GM18519 (cell line): ENCODE measurements at regions not wholly inside any gene's neighbourhood (a gene's known extent, or its start where the extent isn't known, plus 50 kb on each side); places are given as distances from the start of the nearest gene placed in this dataset.
"Not testable (repeated sequence)": the region's sequence is repeated elsewhere in the genome, so short reads cannot be mapped to it uniquely, and the experiment has no call there.

Experiments used
- ATAC-seq: cut with Tn5 transposase; IDR thresholded peaks from one replicate; pipeline ENCODE4 v1.9.1; 2021; ENCODE audit warnings: mild to moderate bottlenecking, moderate library complexity; ENCODE audit not compliant: unreplicated experiment, low FRiP score

DNA sequence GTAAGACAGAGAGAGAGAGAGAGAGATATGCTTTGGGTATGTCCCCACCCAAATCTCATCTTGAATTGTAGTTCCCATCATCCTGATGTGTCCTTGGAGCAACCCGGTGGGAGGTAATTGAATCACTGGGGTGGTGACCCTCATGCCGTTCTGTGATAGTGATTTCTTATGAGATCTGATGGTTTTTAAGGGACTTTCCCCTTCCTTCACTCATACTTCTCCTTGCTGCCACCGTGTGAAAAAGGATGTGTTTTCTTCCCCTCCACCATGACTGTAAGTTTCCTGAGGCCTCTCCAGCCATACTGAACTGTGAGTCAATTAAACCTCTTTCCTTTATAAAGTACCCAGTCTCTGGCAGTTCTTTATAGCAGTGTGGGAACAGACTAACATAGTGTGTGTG, 60.3 kb downstream of the EOMES start:
- ATAC-seq = no peak

GRCh38 chr3:27659279-27660021, 62.7 kb downstream of the EOMES start:
- peak; percentile 78 for ATAC-seq

- ATAC-seq = no peak
These were observed 63.4 kb downstream of the EOMES start for GRCh38 chr3:27658741-27659140.

- ATAC-seq = no peak
These were observed 64.3 kb downstream of the EOMES start for GRCh38 chr3:27657871-27658270.

GRCh38 chr3:27657404-27657803, 64.7 kb downstream of the EOMES start:
- ATAC-seq = no peak

DNA sequence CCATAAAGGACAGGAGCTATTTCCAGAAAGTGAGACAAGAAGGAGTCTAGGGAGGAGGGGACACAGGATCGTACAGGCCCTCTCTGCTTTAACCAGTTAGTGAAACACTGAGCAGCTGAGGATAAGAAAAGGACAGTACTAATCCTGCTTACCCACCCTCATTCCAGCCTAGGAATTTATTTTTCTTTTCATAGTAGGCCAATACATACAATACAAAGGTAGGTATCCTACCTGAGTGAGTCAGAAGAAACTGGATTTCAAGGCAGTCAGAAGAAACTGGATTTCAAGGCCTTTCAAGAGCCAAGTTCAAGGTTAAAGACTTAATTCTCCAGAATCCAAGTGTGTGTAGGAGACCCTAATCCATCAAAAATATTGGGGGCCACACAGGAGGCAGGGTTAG, 65.3 kb downstream of the EOMES start:
- no peak for ATAC-seq

GRCh38 chr3:27655547-27655946, 66.6 kb downstream of the EOMES start:
- no peak for ATAC-seq

GRCh38 chr3:27653803-27654558, 68.1 kb downstream of the EOMES start:
- ATAC-seq = no peak

DNA sequence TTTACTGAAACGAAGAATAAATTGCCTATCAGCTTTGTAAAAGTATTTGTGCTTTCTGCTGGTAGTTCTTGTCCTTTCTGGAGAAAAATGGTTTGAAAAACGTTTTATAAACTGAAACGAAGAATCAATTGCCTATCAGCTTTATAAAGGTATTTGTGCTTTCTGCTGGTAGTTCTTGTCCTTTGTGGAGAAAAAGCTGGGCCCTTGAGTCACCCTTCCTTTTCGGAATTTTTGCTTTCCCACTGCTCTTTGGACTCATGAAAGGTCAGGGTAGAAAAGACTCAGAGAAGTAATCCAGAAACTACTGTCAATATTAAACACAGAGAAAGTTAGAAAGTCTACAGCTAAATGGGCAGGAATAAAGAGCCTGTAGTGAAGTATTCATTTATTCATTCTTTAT, 72.8 kb downstream of the EOMES start:
- ATAC-seq = no peak

- ATAC-seq = no peak
These were observed 75.2 kb downstream of the EOMES start for GRCh38 chr3:27646896-27647295.

DNA sequence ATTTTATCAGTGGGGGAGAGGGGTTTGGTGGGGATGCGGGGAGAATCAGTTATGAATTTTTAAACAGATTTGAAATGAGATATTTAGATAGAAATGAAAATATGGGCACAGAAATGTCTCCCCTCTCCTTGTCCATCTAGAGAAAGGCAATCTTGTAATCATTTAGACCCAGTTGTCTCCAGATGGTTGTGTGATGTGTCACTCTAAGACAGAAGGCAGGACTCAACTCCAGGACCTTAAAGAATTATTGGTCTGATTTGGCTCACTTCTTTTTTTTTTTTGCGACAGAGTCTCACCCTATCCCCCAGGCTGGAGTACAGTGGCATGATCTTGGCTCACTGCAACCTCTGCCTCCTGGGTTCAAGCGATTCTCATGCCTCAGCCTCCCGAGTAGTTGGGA, 77.2 kb downstream of the EOMES start:
- ATAC-seq = no peak

GRCh38 chr3:27643355-27643754, 78.8 kb downstream of the EOMES start:
- no peak for ATAC-seq

DNA sequence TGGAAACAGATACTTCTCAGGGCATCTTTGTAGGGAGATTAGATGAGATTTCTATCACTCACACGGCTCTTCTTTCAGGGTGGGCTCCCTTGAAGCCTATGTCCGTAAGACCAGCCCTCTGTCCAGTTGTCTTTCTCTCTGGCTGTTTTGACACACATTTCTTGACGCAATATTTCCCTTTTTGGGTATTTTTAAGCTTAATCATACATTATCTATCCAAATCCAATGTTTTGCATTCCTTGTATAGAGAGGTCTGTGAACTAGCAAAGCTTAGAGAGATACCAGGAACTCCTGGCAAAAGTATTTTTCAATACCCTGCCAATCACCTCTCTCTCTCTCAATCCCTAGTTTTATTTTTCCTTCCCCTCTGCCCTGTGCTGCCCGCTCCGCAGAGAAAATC, 79.3 kb downstream of the EOMES start:
- ATAC-seq = no peak

DNA sequence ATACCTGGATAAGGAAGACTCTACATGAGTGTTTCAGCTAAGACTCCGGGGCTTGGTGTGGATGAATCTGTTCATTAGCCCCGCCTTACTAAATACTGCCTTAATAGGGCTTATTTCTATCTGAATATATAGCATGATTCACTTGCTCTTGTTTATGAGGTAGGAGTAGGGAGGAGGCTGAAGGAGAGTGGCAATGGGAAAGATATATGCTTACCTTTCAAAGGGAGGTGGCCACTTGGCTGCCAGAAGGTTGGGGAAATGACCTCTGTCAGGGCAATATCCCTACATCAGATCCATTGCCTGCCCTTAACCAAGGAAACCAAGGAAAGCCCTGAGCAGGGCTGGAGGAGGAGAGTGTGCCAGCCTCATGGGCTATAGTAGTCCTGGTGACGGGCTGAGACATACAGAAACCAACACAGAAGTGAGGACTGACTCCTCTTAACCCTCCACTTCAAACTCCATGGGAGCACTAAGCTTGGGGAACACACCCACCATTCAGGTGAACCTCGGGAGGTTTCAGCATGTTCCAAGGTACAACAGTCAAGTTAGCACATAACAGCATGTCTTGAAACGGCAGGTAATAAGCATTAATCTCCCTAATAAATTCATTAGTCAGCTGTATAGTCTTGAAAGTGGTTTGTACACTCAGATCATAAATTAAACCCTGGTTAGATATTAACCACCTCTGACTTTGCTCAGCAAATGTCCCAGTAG, 80.1 kb downstream of the EOMES start:
- ATAC-seq = no peak

GRCh38 chr3:27641271-27641800, 80.8 kb downstream of the EOMES start:
- ATAC-seq = no peak

- no peak for ATAC-seq
These were observed 82.9 kb downstream of the EOMES start for GRCh38 chr3:27639271-27639670.

DNA sequence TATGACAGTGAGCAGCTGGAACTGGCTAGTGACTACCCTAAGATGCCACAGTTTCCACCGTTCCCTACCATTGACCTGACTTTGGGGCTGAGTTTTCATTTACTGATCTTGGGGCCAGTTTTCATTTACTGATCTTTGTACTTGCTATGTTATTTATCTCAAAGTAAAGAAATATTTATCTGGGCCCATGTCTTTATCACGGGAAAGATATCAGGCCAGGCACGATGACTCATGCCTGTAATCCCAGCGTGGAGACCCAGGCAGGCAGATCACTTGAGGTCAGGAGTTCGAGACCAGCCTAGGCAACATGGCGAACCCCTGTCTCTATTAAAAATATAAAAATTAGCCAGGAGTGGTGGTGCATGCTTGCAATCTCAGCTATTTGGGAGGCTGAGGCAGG, 83.5 kb downstream of the EOMES start:
- no peak for ATAC-seq

GRCh38 chr3:27637346-27637995, 84.7 kb downstream of the EOMES start:
- no peak for ATAC-seq

- not testable (repeated sequence) for ATAC-seq
These were observed 87.1 kb downstream of the EOMES start for GRCh38 chr3:27635006-27635405.

DNA sequence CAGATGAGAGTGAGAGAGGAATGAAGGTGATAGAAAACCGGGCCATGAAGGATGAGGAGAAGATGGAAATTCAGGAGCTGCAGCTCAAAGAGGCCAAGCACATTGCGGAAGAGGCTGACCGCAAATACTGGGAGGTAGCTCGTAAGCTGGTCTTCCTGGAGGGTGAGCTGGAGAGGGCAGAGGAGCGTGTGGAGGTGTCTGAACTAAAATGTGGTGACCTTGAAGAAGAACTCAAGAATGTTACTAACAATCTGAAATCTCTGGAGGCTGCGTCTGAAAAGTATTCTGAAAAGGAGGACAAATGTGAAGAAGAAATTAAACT, 88.9 kb downstream of the EOMES start:
- no peak for ATAC-seq
